HG02840 (cell line): ENCODE measurements at regions not wholly inside any gene's neighbourhood (a gene's known extent, or its start where the extent isn't known, plus 50 kb on each side); places are given as distances from the start of the nearest gene placed in this dataset.
A peak's percentile ranks its signal among the peaks of the same experiment; 100 is the strongest.

Experiments used
- ATAC-seq: cut with Tn5 transposase; IDR thresholded peaks from one replicate; pipeline ENCODE4 v1.9.1; 2021; ENCODE audit warnings: mild to moderate bottlenecking, moderate library complexity, moderate number of reproducible peaks; ENCODE audit not compliant: unreplicated experiment, low FRiP score

DNA sequence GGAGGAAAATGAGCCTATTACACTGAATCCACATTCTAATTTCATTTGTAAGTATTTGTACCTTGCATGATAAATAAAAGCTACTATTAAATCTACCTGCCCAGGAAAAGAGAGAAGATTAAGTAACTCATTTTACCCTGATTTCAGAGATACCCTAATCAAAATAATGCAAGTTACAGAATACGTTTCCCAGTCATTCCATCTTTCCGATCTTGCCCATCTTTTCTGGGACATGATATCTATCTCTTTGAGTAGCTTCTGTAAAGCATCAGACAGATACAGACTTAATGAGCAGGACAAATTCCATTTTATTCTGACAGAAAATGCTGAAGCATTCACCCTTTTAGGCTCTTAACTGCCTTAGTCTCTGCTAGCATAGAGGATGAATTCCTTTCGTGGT lies 56.6 kb downstream of the SPRY2 start:
- no peak for ATAC-seq

DNA sequence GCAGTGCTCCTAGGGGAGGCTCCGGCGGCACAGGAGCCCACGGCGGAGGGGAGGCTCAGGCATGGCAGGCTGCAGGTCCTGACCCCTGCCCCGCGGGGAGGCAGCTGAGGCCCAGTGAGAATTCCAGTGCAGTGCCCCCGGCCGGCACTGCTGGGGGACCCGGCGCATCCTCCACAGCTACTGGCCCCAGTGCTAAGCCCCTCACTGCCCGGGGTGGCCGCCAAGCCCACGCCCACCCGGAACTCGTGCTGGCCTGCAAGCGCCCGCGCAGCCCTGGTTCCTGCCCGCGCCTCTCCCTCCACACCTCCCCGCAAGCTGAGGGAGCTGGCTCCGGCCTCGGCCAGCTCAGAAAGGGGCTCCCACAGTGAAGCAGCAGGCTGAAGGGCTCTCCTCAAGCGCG lies 62.2 kb downstream of the SPRY2 start:
- ATAC-seq = no peak

DNA sequence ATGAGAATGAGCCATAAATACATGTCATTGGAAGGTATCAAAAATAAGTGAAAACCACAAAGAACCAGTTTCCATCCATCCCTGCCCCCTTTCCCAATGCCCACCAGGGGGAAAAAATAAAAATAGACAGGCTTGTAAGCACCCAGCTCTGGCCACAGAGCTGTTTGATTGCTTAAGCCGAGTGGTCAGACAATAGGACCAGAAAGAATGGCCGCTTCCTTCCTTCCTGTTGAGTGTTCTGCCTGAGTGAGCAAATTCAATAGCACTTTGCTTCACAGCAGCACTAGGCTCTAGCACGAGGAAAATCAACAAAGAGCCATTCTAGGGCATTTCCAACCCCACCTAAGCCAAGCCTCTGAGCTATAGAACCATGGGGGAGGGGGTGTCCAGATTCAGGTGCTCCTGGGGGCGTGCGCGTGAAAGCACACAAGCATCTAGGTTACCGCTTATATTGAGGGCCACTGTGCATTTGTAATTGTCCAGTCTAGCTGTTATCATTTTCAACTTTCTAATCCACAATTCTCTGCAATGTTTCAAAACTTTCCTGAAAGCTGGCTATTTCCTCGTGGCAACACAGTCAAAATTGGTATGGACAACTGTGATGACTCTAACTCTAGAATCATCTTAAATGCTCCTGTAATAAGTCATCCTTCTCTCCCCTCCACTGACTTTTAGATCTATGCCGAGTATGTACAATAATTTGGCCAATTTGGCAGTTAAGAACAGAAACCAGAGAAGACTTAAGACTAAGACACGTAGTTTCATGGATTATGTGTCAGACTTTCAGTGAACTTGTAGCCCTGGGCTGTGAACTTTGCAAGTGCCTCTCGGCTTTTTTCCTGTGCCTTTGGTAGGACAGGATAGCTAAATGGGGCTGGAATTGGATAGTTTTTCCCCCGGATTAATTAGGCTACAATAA lies 64.3 kb downstream of the SPRY2 start:
- ATAC-seq = no peak

- no peak for ATAC-seq
Measured at GRCh38 chr13:80274643-80275042, 66.3 kb downstream of the SPRY2 start.

GRCh38 chr13:80273718-80274117 lies 67.2 kb downstream of the SPRY2 start:
- ATAC-seq = no peak

DNA sequence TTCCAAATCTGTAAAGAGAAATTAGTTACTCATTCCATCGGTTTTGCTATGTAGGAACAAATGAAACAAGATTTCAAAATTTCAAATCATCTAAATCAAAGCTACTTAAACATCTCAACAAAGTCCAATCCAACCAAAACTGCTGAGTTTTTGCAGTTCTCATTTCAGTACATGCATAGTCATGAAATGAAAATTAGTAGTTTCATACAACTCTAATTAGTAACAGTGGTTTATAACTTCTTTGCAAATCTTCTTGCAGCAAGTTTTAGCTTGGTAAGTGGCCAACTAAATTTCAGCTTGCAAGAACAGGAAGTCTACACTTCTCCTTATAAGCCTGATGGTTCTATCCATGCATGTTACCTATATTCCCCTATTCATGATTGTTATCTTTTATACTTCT lies 75.6 kb downstream of the SPRY2 start:
- ATAC-seq = no peak

- no peak for ATAC-seq
Measured at GRCh38 chr13:80263745-80264513, 77.0 kb downstream of the SPRY2 start.

DNA sequence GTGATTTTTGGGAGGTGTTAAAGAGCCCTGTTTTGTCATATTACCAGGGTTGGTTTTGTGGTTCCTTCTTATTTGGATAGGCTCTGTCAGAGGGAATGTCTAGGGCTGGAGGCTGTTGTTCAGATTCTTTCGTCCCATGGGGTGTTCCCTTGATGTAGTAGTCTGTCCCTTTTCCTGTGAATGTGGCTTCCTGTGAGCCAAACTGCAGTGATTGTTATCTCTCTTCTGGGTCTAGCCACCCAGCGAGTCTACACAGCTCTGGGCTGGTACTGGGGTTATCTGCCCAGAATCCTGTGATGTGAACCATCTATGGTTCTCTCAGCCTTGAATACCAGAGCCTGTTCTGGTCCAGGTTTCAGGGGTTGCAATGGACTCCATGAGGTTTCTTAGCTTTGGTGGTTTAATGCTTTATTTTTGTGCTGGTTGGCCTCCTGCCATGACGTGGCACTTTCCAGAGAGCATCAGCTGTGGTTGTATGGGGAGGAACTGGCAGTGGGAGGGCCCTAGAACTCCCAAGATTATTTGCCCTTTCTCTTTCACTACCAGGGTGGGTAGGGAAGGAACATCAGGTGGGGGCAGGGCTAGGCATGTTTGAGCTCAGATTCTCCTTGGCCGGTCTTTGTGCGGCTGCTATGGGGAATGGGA lies 78.8 kb downstream of the SPRY2 start:
- no peak for ATAC-seq

GRCh38 chr13:80259159-80259558 lies 81.8 kb downstream of the SPRY2 start:
- peak; percentile 69 for ATAC-seq

DNA sequence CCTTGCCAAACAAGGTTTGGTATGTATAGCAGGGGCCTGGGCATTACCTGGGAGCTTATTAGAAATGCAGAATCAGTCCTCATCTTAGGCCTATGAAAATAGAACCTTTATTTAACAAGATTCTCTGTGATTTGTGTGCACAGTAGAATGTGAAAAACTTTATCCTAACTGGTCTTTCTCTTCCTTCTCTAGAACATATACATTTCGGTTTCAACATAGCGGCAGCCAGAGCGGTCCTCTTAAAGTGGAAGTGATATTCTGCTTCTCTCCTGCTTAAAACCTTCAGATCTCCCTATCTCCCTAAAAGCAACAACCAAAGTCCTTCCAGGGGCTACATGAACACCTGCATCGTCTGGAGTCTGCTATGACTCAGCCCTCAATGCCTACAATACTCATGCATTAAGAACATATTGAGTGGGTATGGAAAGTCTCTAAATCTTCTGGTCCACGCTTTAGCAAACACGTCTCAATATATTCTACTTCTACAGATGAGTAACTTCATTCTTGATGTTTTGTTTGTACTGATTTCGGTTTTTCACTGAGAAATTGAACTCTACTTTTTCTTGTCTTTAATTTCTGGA lies 84.5 kb downstream of the SPRY2 start:
- ATAC-seq = peak; percentile 76

DNA sequence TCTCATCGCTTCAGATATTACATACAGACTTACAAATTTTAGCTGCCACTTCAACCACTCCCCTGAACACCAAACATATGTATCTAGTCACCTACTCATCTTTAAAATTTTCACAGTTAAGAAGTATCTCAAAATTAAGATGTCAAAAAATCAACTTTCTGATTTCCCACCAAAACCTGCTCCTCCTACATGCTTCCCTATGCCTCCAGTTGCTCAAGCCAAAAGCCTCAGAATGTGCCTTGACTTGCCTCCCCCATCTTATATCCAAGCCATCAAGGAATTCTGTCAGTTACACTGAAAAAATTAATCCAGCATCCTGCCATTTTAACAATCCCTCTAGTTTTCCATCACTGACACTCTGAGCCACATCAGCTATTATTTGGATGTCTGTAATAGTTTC lies 85.0 kb downstream of the SPRY2 start:
- no peak for ATAC-seq

DNA sequence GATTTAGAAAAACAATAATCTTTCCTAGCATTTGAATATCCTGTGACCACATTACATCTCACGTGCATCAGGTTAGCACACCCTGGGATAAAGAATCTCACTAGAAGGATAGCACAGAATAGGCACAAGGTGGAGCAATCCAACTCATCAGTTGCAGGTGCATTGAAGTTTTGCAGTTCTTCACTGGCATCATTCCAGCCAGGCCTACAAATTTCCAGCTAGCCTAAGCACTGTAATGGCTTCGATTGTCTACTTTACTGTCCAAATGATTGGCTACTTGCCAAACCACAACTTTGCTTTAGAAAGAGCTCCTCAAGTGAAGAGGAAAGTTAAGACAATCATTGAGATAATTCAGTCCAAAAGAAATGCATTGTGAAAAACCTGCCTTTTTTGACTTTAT lies 89.5 kb downstream of the SPRY2 start:
- no peak for ATAC-seq

DNA sequence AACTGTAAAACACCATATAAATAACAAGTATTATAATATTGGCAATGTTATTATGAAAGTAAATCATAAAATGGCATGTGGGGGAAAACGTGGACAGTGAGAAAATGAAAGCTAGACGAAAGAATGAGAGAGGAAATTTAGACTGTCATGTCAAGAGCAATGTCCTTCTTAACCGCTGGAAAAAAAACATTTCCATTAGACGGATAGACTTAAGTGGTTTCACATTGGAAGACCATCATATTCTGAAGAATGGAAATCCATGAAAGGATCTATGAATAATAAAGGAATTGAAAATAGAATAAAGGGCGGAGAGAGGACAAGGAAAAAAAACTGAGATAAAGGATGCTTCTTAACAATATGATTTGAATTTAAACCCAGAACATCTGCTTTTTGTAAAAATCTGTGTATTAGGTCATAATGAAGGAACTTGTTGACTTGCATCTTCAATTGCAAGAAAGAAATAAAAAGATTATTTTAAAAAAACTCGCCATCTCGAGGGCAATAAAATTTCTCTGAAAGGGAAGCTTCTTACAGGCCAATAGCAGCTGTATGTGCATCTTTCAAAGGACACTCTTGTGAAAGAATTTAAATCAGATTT lies 90.6 kb downstream of the SPRY2 start:
- ATAC-seq = no peak

DNA sequence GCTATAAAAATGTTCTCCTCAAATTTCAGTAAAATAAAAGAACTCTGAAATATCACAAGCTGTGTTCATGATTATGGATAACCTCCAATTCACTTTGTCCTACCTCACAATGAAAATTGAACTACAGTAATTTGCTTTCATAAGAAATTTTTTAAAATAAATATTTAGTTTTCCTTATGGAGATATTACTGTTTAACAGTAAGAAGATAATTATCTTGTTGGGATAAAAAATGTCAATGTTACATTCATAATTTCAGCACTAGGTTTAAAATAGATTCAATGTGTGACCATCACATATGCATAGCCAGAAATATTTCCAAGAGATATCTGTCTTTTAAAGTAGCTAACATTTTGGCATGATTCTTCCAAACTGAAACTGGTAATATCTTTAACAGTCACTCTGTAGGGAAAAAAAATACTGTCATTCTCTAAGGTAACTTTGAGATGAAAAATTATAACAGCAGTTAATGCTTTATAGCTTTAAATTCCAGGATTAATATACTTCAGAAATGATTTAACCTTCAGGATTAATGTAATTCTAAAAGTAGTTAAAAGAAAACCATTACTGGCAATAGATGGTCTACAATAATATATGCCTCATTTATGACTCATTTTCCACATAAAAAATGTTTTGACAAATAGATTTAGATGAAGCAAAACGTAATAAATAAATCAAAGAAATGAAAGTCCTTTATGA lies 91.3 kb downstream of the SPRY2 start:
- ATAC-seq = no peak

- no peak for ATAC-seq
Measured at GRCh38 chr13:80245162-80245733, 95.7 kb downstream of the SPRY2 start.

GRCh38 chr13:80244574-80244973 lies 96.4 kb downstream of the SPRY2 start:
- no peak for ATAC-seq

DNA sequence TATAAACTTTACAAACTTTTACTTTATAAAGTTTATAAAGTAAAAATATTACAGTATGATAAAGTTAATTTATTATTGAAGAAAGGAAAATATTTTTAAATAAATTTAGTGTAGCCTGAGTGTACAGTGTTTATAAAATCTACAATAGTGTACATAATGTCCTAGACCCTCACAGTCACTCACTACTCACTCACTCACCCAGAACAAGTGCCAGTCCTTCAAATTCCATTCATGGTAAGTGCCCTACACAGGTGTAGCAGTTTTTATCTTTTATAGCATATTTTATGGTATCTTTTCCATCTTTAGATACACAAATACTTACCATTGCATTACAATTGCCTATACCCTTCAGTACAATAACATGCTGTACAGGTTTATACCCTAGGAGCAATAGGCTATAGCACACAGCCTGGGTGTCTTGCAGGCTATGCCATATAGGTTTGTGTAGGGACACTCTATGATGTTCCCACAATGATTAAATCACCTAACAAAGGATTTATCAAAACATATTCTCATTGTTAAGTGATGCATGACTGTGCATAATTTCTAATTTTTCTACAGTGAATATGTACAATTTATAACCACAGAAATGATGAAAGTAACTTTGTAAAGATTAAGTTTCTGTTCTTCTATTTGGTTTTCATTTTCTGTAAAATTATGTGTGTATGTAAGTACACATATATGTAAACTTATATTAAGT lies 98.0 kb downstream of the SPRY2 start:
- ATAC-seq = no peak

- no peak for ATAC-seq
Measured at GRCh38 chr13:80239571-80240255, 101.2 kb downstream of the SPRY2 start.
